ENCODE measurements at regions not wholly inside any gene's neighbourhood (a gene's known extent, or its start where the extent isn't known, plus 50 kb on each side); places are given as distances from the start of the nearest gene placed in this dataset.
"Not testable (repeated sequence)": the region's sequence is repeated elsewhere in the genome, so short reads cannot be mapped to it uniquely, and the experiment has no call there.

DNA sequence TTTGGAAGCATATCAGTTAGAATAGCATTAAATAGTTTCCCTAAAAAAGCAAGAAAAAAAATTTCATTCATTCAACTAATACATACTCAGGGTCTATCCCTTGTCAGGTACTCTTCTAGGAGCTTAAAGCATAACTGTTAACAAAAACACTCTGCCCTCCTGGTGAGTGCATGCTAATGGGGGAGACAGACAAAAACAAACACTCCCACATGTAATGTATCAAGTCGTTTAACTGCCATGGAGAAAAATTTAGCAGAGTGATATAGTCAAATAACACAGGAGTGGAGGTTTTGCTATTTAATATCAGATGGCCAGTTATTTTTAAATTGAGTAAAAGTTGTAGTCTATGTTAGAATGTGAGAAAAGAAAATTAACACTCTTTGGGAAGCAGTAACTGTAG, 254.5 kb upstream of the RARB start:
- Mint-ChIP-seq H3K4me3 (no peak overlapping the region), H3K27ac (no peak overlapping the region), H3K36me3 (no peaks in the 10 kb centered on the region), H3K9me3 (peaks cover 3 to 9% (median 4%) of the 10 kb centered on the region in 7 donors), H3K27me3 (no peaks in the 10 kb centered on the region), H3K4me1 (no peaks in the 10 kb centered on the region)
- ATAC-seq (ENCODE audit: low read depth in 2 of 2) (no peak), DNase-seq (no peak)

DNA sequence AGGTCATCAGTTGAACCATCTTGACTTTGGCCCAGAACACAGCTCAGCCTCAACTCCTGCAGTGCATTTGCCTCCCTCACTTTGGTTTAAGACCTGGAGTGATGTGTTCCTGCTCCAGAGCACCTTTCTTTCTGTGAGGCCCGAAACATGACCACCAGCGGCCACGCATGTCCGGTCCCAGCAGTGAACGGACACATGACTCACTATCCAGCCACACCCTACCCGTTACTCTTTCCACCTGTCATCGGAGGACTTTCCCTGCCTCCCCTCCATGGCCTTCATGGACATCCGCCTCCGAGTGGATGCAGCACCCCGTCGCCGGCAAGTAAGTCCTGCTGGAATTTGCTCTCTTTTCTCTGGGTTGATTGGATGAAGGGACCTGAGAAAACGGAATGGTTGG, 253.8 kb upstream of the RARB start:
- H3K27ac Mint-ChIP-seq, result peak overlapping the region in 1 of 6 donors; percentile 42
- no peak overlapping the region for H3K4me3 Mint-ChIP-seq
- no peak for DNase-seq
- ATAC-seq (ENCODE audit: low read depth in 2 of 2), result no peak
- H3K36me3 Mint-ChIP-seq, result no peaks in the 10 kb centered on the region
- peaks cover 0 to 4% (median 3%) of the 10 kb centered on the region in 7 donors for H3K9me3 Mint-ChIP-seq
- no peaks in the 10 kb centered on the region for H3K4me1 Mint-ChIP-seq
- H3K27me3 Mint-ChIP-seq, result no peaks in the 10 kb centered on the region

DNA sequence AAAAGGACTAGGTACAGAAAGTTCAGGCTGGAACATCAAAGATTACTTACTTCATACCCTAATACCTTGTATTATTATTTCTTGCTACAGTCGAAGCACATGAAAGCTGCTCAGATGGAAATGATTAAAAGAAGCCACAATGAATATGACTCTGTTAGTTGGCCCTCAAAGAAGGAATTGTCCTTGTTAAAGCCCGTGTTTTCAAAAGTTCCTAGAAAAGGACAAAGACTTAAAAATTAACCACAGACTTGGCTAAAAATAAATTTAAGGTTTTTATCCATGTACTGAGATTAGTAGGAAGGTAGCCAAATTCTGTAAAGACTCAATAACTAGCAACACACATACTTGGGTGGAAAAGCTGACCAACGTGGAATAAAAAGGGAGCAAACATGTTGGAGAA, 251.0 kb upstream of the RARB start:
- Mint-ChIP-seq H3K4me1 (no peaks in the 10 kb centered on the region), H3K27ac (no peak overlapping the region), H3K36me3 (no peaks in the 10 kb centered on the region)

DNA sequence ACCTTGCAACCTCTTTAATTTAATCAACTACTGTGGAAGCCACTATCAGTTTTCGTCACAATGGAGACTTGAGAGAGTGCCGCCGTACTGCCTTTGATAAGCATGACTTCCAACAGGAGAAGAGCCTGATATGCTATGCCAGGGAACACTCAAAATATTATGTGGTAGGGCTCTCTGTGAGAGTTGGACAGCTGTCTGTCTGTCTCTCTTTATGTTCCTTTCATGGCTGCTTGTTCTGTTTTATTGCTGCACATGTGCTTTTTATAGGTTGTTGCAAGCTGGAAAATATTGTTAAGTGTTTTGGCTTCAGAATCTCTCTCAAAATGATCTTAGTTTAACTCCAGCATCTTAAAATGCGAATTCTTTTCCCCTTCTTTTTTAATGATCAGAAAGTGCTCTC, 249.4 kb upstream of the RARB start:
- DNase-seq, result no peak
- Mint-ChIP-seq H3K4me1 (no peaks in the 10 kb centered on the region), H3K27me3 (no peaks in the 10 kb centered on the region), H3K4me3 (no peak overlapping the region), H3K9me3 (peaks cover 1 to 10% (median 5%) of the 10 kb centered on the region in 7 donors), H3K27ac (no peak overlapping the region), H3K36me3 (no peaks in the 10 kb centered on the region)
- ATAC-seq (ENCODE audit: low read depth in 2 of 2), result no peak

More for the DNA sequence above, 251.0 kb upstream of the RARB start:
- DNase-seq (no peak), ATAC-seq (ENCODE audit: low read depth in 2 of 2) (no peak)
- Mint-ChIP-seq H3K9me3 (peaks cover under 1 to 10% (median 5%) of the 10 kb centered on the region in 7 donors), H3K4me3 (no peak overlapping the region), H3K27me3 (no peaks in the 10 kb centered on the region)

DNA sequence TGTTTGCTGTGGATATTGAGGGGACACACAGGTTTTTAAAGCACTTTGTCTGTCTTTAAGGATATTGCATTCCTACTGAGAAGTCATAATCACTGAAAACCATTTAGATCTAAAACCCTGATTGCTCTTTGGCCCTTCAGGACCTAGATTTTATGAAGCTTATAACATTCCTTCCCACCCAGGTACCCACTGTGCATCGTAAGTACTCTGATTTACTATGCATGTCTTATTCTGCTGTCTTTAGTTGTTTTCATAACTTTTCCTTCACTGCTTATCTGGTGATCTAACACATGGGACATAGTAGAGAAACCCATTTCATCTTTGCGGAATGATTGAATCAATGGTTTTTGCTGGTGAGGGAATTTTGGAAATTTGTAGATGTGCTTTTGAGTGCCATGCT, 247.0 kb upstream of the RARB start:
- Mint-ChIP-seq H3K4me3 (no peak overlapping the region), H3K27me3 (no peaks in the 10 kb centered on the region), H3K4me1 (no peaks in the 10 kb centered on the region), H3K36me3 (no peaks in the 10 kb centered on the region), H3K9me3 (peaks cover 0 to 10% (median 5%) of the 10 kb centered on the region in 7 donors), H3K27ac (no peak overlapping the region)
- DNase-seq (no peak), ATAC-seq (ENCODE audit: low read depth in 2 of 2) (no peak)

DNA sequence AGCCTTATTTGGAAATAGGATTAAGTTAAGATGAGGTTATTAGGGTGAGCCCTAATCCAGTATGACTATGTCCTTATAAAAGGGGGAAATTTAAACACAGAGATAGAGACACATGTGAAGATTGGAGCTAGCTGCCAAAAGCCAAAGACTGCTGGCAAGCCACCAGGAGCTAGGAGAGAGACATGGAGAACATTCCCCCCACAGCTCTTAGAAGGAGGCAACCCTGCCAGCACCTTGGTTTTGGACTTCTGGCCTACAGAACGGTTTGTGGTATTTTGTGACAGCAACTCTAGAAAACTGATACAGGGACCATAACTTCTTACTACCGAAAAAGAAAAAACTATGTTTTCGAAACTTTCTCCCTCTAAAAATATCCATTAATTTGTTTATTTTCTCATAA, 245.3 kb upstream of the RARB start:
- Mint-ChIP-seq H3K27me3 (no peaks in the 10 kb centered on the region), H3K36me3 (no peaks in the 10 kb centered on the region), H3K27ac (no peak overlapping the region), H3K4me3 (no peak overlapping the region), H3K4me1 (no peaks in the 10 kb centered on the region), H3K9me3 (peaks cover 0 to 10% (median 5%) of the 10 kb centered on the region in 7 donors)
- DNase-seq (no peak), ATAC-seq (ENCODE audit: low read depth in 2 of 2) (no peak)

DNA sequence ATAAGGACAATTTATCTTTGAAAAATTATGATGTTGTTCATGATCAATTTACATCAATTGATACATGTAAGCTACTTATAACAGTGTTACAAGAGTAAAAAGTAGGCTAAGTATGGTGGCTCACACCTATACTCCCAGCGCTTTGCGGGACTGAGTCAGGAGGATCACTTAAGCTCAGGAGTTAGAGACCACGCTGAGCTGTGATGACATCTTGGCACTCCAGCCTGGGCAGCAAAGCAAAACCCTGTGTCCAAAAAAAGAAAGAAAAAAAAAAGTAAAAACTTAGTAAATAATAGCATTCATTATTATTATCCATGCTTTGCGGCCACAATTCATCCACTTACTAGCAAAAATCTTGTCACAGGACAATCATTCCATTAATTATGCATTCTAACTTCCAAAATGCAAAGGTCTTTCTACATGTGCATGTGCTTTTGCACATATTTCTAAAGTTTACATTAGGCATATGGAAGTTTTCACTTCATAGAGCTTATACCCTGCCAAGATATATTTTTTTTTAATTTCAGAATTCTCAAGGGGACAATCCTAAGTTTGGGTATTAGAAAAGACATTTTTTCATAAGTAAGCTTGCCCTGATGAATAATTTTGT, 243.3 kb upstream of the RARB start:
- no peaks in the 10 kb centered on the region for H3K4me1 Mint-ChIP-seq
- no peaks in the 10 kb centered on the region for H3K36me3 Mint-ChIP-seq
- no peaks in the 10 kb centered on the region for H3K27me3 Mint-ChIP-seq
- no peak overlapping the region for H3K27ac Mint-ChIP-seq
- DNase-seq (no peak), ATAC-seq (ENCODE audit: low read depth in 2 of 2) (no peak)
- H3K4me3 Mint-ChIP-seq, result no peak overlapping the region
- peaks cover 0 to 15% (median 5%) of the 10 kb centered on the region in 7 donors for H3K9me3 Mint-ChIP-seq

DNA sequence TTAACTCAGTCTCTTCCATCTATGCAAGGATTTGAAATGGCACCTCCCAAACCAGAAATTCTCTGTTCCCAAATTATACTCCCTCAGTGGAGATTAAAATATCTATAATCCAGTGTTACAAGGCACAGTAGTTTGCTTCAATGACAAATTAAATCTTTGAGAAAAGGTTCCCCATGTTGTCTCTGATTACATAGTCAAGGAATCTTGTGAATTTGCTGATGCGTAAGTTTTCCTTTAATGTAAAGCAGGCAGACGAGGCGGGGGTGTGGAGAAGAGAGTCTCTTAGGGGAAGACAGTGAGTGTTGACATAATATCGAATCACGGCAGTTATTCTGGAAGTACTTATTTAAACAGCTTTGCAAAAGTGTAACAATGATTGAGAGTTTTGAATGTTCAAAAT, 236.4 kb upstream of the RARB start:
- DNase-seq (no peak), ATAC-seq (ENCODE audit: low read depth in 2 of 2) (no peak)
- Mint-ChIP-seq H3K27ac (no peak overlapping the region), H3K36me3 (no peaks in the 10 kb centered on the region), H3K4me3 (no peak overlapping the region), H3K4me1 (no peaks in the 10 kb centered on the region), H3K9me3 (peaks cover 0 to 4% (median 3%) of the 10 kb centered on the region in 7 donors), H3K27me3 (no peaks in the 10 kb centered on the region)

DNA sequence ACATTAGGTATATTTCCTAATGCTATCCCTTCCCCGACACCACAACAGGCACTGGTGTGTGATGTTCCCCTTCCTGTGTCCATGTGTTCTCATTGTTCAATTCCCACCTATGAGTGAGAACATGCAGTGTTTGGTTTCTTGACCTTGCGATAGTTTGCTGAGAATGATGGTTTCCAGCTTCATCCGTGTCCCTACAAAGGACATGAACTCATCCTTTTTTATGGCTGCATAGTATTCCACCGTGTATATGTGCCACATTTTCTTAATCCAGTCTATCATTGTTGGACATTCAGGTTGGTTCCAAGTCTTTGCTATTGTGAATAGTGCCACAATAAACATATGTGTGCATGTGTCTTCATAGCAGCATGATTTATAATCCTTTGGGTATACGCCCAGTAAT, 228.5 kb upstream of the RARB start:
- not testable (repeated sequence) for H3K36me3 Mint-ChIP-seq; H3K4me3 Mint-ChIP-seq; ATAC-seq (ENCODE audit: low read depth in 2 of 2); DNase-seq; H3K27ac Mint-ChIP-seq; H3K27me3 Mint-ChIP-seq; H3K4me1 Mint-ChIP-seq
- peaks cover 5 to 26% (median 15%) of the 10 kb centered on the region in 7 donors for H3K9me3 Mint-ChIP-seq

DNA sequence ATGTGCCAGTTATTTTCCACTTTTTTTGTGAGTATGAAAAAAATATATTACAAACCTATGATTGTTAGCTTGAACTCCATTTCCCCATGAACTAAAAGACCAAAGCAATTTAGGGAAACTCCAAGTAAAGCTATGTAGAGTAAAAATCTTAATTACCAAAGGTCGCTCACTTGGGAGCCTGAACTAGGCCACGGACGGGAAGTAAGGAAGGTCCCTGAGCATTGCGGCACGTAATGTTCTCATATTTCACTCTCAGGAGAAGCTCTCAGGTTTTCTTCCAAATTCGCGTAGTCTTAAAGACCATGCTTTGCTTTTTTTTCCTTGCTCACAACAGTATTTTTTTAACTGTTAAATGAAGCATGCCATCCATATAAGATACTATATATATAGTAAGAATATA, 215.3 kb upstream of the RARB start:
- DNase-seq (no peak), ATAC-seq (ENCODE audit: low read depth in 2 of 2) (no peak)
- H3K4me3 Mint-ChIP-seq, result no peak overlapping the region
- H3K27ac Mint-ChIP-seq, result no peak overlapping the region
- no peaks in the 10 kb centered on the region for H3K27me3 Mint-ChIP-seq
- peaks cover 0 to 5% (median 1%) of the 10 kb centered on the region in 7 donors for H3K9me3 Mint-ChIP-seq
- no peaks in the 10 kb centered on the region for H3K4me1 Mint-ChIP-seq
- no peaks in the 10 kb centered on the region for H3K36me3 Mint-ChIP-seq

DNA sequence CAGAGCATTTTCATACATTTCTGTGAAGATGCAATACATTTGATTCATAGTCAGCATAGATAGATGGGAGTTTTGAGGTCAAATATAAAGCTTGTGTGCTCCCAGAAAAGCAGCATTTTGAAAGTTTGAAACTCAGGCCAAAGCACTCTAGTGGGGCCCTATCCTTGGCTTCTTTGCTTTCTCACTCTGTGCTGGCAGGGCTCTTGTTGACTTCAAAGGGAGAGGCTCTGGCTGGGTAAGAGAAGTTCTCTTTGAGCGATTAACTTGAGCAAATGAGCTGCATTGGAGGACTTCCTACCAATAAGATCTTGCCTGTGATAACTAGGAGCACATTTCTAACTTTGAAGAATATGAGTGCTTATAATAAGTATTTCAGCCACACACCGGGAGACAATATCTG, 214.0 kb upstream of the RARB start:
- Mint-ChIP-seq H3K9me3 (peaks cover 0 to 5% (median 0%) of the 10 kb centered on the region in 7 donors), H3K4me1 (no peaks in the 10 kb centered on the region), H3K27ac (no peak overlapping the region), H3K4me3 (no peak overlapping the region), H3K27me3 (no peaks in the 10 kb centered on the region), H3K36me3 (no peaks in the 10 kb centered on the region)
- ATAC-seq (ENCODE audit: low read depth in 2 of 2) (no peak), DNase-seq (no peak)

DNA sequence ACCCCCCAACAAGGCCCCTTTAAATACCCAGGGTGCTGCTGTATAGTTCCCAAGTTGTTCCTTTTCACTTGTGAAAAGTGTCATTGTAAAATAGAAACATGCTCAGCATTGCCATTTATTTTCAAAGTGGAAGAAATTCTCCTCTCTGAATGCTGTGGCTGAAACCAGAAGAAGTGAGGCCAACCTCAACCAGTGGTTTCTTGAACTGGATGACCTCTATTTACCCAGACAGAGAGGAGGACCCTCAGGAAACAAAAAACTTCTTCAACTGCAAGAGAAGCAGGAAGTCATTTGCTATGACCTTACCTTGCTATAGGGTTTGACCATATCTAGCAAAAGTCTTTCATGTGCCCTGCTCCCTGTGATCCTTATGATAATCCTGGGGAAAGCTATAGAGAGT, 209.7 kb upstream of the RARB start:
- H3K4me1 Mint-ChIP-seq, result no peaks in the 10 kb centered on the region

DNA sequence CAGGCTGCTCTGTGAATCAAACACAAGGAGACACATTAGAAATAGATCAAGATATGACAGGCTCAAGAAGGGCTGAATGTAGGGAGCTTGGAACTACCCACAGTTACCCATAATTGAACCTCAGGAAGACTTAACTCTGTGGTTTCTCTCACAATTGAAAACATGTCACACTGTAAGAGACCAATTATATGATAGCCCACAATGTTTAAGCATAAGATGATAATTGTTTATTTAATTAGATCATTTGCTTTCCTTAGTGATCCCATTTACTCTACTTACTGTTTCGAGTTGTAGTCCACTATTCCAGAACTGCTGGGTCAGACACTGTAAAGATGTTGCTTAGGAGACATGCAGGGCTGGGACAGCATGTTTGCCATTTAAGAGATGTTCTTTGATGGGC, 201.3 kb upstream of the RARB start:
- Mint-ChIP-seq H3K27me3 (no peaks in the 10 kb centered on the region), H3K4me1 (no peaks in the 10 kb centered on the region), H3K36me3 (no peaks in the 10 kb centered on the region), H3K9me3 (peaks cover 0 to 4% (median 0%) of the 10 kb centered on the region in 7 donors), H3K4me3 (no peak overlapping the region), H3K27ac (no peak overlapping the region)
- ATAC-seq (ENCODE audit: low read depth in 2 of 2), result no peak
- no peak for DNase-seq

More for the DNA sequence above, 209.7 kb upstream of the RARB start:
- Mint-ChIP-seq H3K4me3 (no peak overlapping the region), H3K27ac (no peak overlapping the region), H3K27me3 (no peaks in the 10 kb centered on the region), H3K9me3 (peaks cover 0 to 3% (median 0%) of the 10 kb centered on the region in 7 donors), H3K36me3 (no peaks in the 10 kb centered on the region)
- ATAC-seq (ENCODE audit: low read depth in 2 of 2) (no peak), DNase-seq (no peak)

DNA sequence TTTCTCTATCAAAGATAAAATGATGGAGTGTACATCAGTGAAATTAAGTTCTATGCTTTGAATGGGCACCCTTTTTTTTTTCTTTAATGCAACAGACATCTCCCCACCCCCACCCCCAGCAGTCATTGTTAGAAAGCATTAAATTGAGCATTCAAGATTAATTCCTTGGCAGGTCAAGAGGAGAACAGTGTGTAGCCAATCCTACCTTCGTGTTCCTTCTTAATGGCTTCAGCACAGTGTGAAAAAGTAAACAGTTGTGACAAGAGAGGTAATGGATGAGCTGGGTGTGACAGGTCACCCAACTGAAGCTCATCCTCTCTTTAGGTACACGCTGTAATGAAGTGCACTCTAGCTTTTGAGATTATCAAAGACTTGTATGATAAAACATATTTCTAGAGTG, 198.5 kb upstream of the RARB start:
- ATAC-seq (ENCODE audit: low read depth in 2 of 2) (no peak), DNase-seq (no peak)
- peaks cover 0 to 4% (median 0%) of the 10 kb centered on the region in 7 donors for H3K9me3 Mint-ChIP-seq
- no peaks in the 10 kb centered on the region for H3K4me1 Mint-ChIP-seq
- no peaks in the 10 kb centered on the region for H3K36me3 Mint-ChIP-seq
- no peak overlapping the region for H3K4me3 Mint-ChIP-seq
- H3K27me3 Mint-ChIP-seq, result no peaks in the 10 kb centered on the region
- no peak overlapping the region for H3K27ac Mint-ChIP-seq

DNA sequence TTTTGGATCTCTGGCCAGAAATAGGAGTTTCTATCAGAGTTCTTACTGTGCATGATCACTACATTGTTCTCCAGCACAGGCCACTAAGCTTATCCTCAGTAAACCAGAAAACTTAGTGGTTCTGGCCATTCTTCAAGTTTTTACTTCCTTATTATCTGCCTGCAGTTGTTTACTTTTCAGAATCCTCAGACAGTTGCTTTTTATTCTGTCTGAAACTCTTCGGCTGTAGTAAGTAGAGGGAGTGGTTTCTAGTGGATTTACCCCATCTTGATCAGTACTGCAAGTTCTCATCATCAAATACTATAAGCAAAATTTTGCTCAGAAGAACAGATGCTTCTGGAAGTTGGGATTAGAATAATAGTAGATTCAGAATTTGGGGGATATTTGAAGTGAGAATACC, 193.0 kb upstream of the RARB start:
- H3K27me3 Mint-ChIP-seq, result no peaks in the 10 kb centered on the region
- peaks cover 0 to 2% (median 0%) of the 10 kb centered on the region in 7 donors for H3K9me3 Mint-ChIP-seq
- no peak overlapping the region for H3K27ac Mint-ChIP-seq
- no peaks in the 10 kb centered on the region for H3K36me3 Mint-ChIP-seq
- no peak for ATAC-seq (ENCODE audit: low read depth in 2 of 2)
- no peak overlapping the region for H3K4me3 Mint-ChIP-seq
- no peak for DNase-seq
- H3K4me1 Mint-ChIP-seq, result no peaks in the 10 kb centered on the region
